Cardiac muscle cell (in vitro differentiated cells and primary cell): ENCODE measurements at regions not wholly inside any gene's neighbourhood (a gene's known extent, or its start where the extent isn't known, plus 50 kb on each side); places are given as distances from the start of the nearest gene placed in this dataset.
A peak's percentile ranks its signal among the peaks of the same experiment; 100 is the strongest.
"Not testable (repeated sequence)": the region's sequence is repeated elsewhere in the genome, so short reads cannot be mapped to it uniquely, and the experiment has no call there.

ENCODE experiments used
- DNase-seq, 2 donors: peaks; one replicate each; pipeline versions ENCODE4 v3.0.0 to v3.0.0-alpha.2; 2010 to 2017; ENCODE audit warnings: low read depth in 1 of 2, low spot score in 1 of 2
- H3K27ac ChIP-seq: fragments of 200-600 bp; sonication (generic); 2 replicates; pipeline ENCODE4 v1.5.1; 2016
- H3K27me3 ChIP-seq: fragments of 200-600 bp; sonication (generic); 2 replicates; pipeline ENCODE4 v1.6.0; 2016; ENCODE audit warnings: control low read depth
- H3K36me3 ChIP-seq: fragments of 200-600 bp; sonication (generic); 2 replicates; pipeline ENCODE4 v1.5.1; 2016; ENCODE audit warnings: control low read depth
- H3K4me1 ChIP-seq: fragments of 200-600 bp; sonication (generic); 2 replicates; pipeline ENCODE4 v1.8.1; 2017; ENCODE audit warnings: low read depth, mild to moderate bottlenecking, mixed run types
- H3K4me3 ChIP-seq: fragments of 200-600 bp; sonication (generic); 2 replicates; pipeline ENCODE4 v1.5.1; 2016; ENCODE audit warnings: mild to moderate bottlenecking
- H3K9me3 ChIP-seq: fragments of 200-600 bp; sonication (generic); 2 replicates; pipeline ENCODE4 v1.5.1; 2017; ENCODE audit warnings: low read depth, mild to moderate bottlenecking, control low read depth
- CTCF ChIP-seq: IDR thresholded peaks from 2 replicates; pipeline ENCODE4 v1.5.1; 2012; ENCODE audit warnings: low read depth, mild to moderate bottlenecking, low read length

GRCh38 chrX:113390531-113390930, 549.9 kb upstream of the AMOT start:
- Histone ChIP-seq H3K27me3 (no peaks in the 10 kb centered on the region), H3K9me3 (no peaks in the 10 kb centered on the region), H3K27ac (no peak overlapping the region), H3K4me3 (no peak overlapping the region), H3K36me3 (no peaks in the 10 kb centered on the region), H3K4me1 (no peaks in the 10 kb centered on the region)
- no peak for TF ChIP-seq CTCF
- no peak for DNase-seq

- no peaks in the 10 kb centered on the region for H3K36me3 ChIP-seq
- no peak for TF ChIP-seq CTCF
- no peak overlapping the region for H3K27ac ChIP-seq
Measured at GRCh38 chrX:113389846-113390245, 549.2 kb upstream of the AMOT start.

GRCh38 chrX:113384628-113385027, 544.0 kb upstream of the AMOT start:
- peak in 1 of 2 donors; percentile 87 for DNase-seq
- H3K36me3 ChIP-seq: no peaks in the 10 kb centered on the region
- H3K27ac ChIP-seq: no peak overlapping the region
- no peak for TF ChIP-seq CTCF
- no peaks in the 10 kb centered on the region for H3K9me3 ChIP-seq
- no peaks in the 10 kb centered on the region for H3K27me3 ChIP-seq
- H3K4me3 ChIP-seq: no peak overlapping the region
- no peaks in the 10 kb centered on the region for H3K4me1 ChIP-seq

More at GRCh38 chrX:113389846-113390245, 549.2 kb upstream of the AMOT start:
- DNase-seq: peak in 1 of 2 donors; percentile 51
- Histone ChIP-seq H3K27me3 (no peaks in the 10 kb centered on the region), H3K9me3 (no peaks in the 10 kb centered on the region), H3K4me3 (no peak overlapping the region), H3K4me1 (no peaks in the 10 kb centered on the region)

- H3K36me3 ChIP-seq, H3K9me3 ChIP-seq, DNase-seq, H3K27me3 ChIP-seq, H3K4me3 ChIP-seq, H3K27ac ChIP-seq, H3K4me1 ChIP-seq: not testable (repeated sequence)
Measured at GRCh38 chrX:113373421-113373820, 532.8 kb upstream of the AMOT start.

GRCh38 chrX:113370006-113370405, 529.4 kb upstream of the AMOT start:
- no peak overlapping the region for H3K27ac ChIP-seq
- H3K4me1 ChIP-seq: no peaks in the 10 kb centered on the region
- no peaks in the 10 kb centered on the region for H3K36me3 ChIP-seq
- H3K27me3 ChIP-seq: no peaks in the 10 kb centered on the region
- TF ChIP-seq CTCF: no peak
- H3K4me3 ChIP-seq: no peak overlapping the region
- peak in 1 of 2 donors; percentile 1 for DNase-seq
- H3K9me3 ChIP-seq: no peaks in the 10 kb centered on the region

- TF ChIP-seq CTCF: no peak
- Histone ChIP-seq H3K4me1 (no peaks in the 10 kb centered on the region), H3K4me3 (no peak overlapping the region), H3K27me3 (no peaks in the 10 kb centered on the region), H3K9me3 (no peaks in the 10 kb centered on the region), H3K36me3 (no peaks in the 10 kb centered on the region), H3K27ac (no peak overlapping the region)
- DNase-seq: no peak
Measured at GRCh38 chrX:113369056-113369455, 528.4 kb upstream of the AMOT start.
